ENCODE measurements at regions not wholly inside any gene's neighbourhood (a gene's known extent, or its start where the extent isn't known, plus 50 kb on each side); places are given as distances from the start of the nearest gene placed in this dataset.

- Histone ChIP-seq H3K27me3 (no peaks in the 10 kb centered on the region), H3K4me1 (ENCODE audit: low read depth) (no peaks in the 10 kb centered on the region), H3K9me3 (ENCODE audit: low read depth) (no peaks in the 10 kb centered on the region), H3K4me3 (no peak overlapping the region), H3K36me3 (no peaks in the 10 kb centered on the region), H3K27ac (no peak overlapping the region)
- TF ChIP-seq CTCF (IDR thresholded peaks at IDR 0.05; ENCODE audit: low read depth, low read length) = no peak
- no peak for DNase-seq (ENCODE audit: low read depth in 1 of 2, low spot score in 1 of 2)
These were observed 153.5 kb upstream of the ZEB2 start for GRCh38 chr2:144673456-144673855.

- H3K27me3 ChIP-seq = no peaks in the 10 kb centered on the region
- DNase-seq (ENCODE audit: low read depth in 1 of 2, low spot score in 1 of 2) = no peak
- no peak overlapping the region for H3K4me3 ChIP-seq
- no peak overlapping the region for H3K27ac ChIP-seq
- TF ChIP-seq CTCF (IDR thresholded peaks at IDR 0.05; ENCODE audit: low read depth, low read length) = no peak
- H3K9me3 ChIP-seq (ENCODE audit: low read depth) = no peaks in the 10 kb centered on the region
- no peaks in the 10 kb centered on the region for H3K4me1 ChIP-seq (ENCODE audit: low read depth)
- no peaks in the 10 kb centered on the region for H3K36me3 ChIP-seq
These were observed 152.0 kb upstream of the ZEB2 start for GRCh38 chr2:144671695-144672455.

- no peak for TF ChIP-seq CTCF (IDR thresholded peaks at IDR 0.05; ENCODE audit: low read depth, low read length)
- Histone ChIP-seq H3K27me3 (no peaks in the 10 kb centered on the region), H3K9me3 (ENCODE audit: low read depth) (no peaks in the 10 kb centered on the region), H3K4me1 (ENCODE audit: low read depth) (no peaks in the 10 kb centered on the region), H3K36me3 (no peaks in the 10 kb centered on the region), H3K4me3 (no peak overlapping the region), H3K27ac (no peak overlapping the region)
- no peak for DNase-seq (ENCODE audit: low read depth in 1 of 2, low spot score in 1 of 2)
These were observed 150.8 kb upstream of the ZEB2 start for GRCh38 chr2:144670738-144671137.

- H3K36me3 ChIP-seq = no peaks in the 10 kb centered on the region
- no peaks in the 10 kb centered on the region for H3K27me3 ChIP-seq
- no peak overlapping the region for H3K27ac ChIP-seq
- DNase-seq (ENCODE audit: low read depth in 1 of 2, low spot score in 1 of 2) = no peak
- no peak for TF ChIP-seq CTCF (IDR thresholded peaks at IDR 0.05; ENCODE audit: low read depth, low read length)
- H3K4me3 ChIP-seq = no peak overlapping the region
- H3K9me3 ChIP-seq (ENCODE audit: low read depth) = no peaks in the 10 kb centered on the region
- H3K4me1 ChIP-seq (ENCODE audit: low read depth) = no peaks in the 10 kb centered on the region
These were observed 150.2 kb upstream of the ZEB2 start for GRCh38 chr2:144670080-144670479.

- TF ChIP-seq CTCF (IDR thresholded peaks at IDR 0.05; ENCODE audit: low read depth, low read length) = no peak
- Histone ChIP-seq H3K27me3 (no peaks in the 10 kb centered on the region), H3K4me3 (no peak overlapping the region), H3K36me3 (no peaks in the 10 kb centered on the region), H3K9me3 (ENCODE audit: low read depth) (no peaks in the 10 kb centered on the region), H3K27ac (no peak overlapping the region), H3K4me1 (ENCODE audit: low read depth) (no peaks in the 10 kb centered on the region)
- DNase-seq (ENCODE audit: low read depth in 1 of 2, low spot score in 1 of 2) = no peak
These were observed 149.5 kb upstream of the ZEB2 start for GRCh38 chr2:144669196-144669987.
